ENCODE measurements at regions not wholly inside any gene's neighbourhood (a gene's known extent, or its start where the extent isn't known, plus 50 kb on each side); places are given as distances from the start of the nearest gene placed in this dataset.

DNA sequence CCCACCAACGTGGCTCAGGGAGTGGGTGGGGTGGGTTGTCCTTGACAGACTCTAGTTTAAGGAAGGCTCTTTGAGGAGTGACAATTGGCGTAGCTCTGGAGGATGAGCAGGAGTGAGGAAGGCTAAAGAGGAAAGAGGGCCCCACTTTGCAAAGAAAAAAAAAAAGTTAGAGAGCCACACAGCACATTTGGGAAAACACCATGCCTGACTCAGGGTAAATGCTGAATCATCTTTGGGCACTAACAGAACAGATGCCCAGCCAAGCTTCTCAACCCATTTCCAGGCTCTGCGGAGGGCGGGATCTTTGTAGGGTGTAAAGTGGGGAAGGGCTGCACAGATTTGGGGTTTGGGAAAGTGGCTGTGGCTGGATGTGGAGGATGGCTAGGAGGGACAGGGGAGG lies 179.1 kb upstream of the RGMA start:
- TF ChIP-seq CTCF (IDR thresholded peaks at IDR 0.05) (no peak), POLR2A (IDR thresholded peaks at IDR 0.05) (no peak)

Measured in testis (tissue), 2 donors.